ENCODE measurements at regions not wholly inside any gene's neighbourhood (a gene's known extent, or its start where the extent isn't known, plus 50 kb on each side); places are given as distances from the start of the nearest gene placed in this dataset.

DNA sequence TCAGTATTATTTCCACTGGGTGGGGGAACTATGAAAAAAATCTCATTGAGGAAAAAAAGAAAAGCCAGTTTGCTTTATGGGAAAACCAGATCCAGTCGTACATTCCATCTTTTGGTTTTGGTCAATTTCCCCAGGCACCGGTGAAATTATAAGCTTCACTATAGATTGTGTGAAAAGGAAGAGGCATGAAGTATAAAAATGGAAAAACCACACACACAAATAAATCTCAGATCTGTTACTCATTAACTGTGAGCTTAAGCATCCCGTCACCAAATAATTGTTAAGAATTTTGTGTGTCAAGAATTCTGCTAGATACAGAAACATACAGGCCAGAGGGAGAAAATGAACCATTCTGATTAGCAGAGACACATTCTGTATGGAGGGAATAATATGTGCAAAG is 405.5 kb upstream of the CELF2 start:
- TF ChIP-seq, protein P1, sequence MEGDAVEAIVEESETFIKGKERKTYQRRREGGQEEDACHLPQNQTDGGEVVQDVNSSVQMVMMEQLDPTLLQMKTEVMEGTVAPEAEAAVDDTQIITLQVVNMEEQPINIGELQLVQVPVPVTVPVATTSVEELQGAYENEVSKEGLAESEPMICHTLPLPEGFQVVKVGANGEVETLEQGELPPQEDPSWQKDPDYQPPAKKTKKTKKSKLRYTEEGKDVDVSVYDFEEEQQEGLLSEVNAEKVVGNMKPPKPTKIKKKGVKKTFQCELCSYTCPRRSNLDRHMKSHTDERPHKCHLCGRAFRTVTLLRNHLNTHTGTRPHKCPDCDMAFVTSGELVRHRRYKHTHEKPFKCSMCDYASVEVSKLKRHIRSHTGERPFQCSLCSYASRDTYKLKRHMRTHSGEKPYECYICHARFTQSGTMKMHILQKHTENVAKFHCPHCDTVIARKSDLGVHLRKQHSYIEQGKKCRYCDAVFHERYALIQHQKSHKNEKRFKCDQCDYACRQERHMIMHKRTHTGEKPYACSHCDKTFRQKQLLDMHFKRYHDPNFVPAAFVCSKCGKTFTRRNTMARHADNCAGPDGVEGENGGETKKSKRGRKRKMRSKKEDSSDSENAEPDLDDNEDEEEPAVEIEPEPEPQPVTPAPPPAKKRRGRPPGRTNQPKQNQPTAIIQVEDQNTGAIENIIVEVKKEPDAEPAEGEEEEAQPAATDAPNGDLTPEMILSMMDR (IDR thresholded peaks at IDR 0.05; ENCODE audit: extremely low read depth, missing control alignments): no peak
- no peak for DNase-seq (ENCODE audit: low spot score)

DNA sequence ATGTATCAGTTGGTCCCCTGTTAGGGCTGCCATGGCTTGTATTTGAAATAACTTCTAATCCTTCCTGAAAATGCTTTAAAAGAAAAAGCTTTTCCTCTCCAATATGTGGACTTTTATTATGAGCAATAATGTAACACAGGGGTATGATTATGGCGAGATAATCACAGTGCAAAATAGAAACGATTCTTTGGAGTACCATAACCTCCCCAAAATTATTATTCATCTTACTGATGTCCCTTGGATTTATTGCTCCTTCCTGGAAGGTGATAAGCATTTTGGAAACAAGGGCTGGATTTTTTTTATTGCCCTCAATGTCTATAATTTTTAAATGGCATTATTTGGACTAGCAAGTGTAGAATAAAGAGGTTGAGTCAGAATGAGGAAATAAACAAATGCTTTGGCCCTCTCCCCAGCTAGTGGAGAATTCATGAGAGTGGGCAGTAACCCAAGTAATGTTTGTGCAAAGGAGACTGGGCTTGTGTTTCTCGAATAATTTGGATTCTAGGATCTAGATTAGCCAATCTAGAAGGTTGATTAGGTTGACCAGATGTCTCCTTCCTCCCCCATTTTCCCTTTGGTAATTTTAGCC is 403.9 kb upstream of the CELF2 start:
- no peak for DNase-seq (ENCODE audit: low spot score)
- TF ChIP-seq, protein P1 (IDR thresholded peaks at IDR 0.05; ENCODE audit: extremely low read depth, missing control alignments): no peak

DNA sequence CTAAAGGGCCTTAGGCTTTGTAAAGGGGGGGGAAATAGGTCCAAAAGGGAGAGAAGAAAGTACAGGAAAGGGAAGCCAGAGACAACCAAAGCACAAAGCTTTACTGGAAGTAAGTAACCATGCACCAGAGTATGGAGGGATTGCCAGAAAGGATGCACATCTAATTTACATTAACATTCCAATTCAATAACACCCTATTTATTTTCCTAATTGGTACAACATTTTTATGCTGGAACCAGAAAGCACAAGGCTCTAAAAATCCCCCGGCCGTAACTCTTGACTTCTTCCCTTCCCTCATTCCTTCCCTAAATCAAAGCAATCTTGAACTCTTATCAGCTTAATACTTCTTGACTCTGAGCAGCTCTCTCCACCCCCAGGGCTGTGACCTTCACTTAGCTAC is 400.0 kb upstream of the CELF2 start:
- TF ChIP-seq, protein P1 (IDR thresholded peaks at IDR 0.05; ENCODE audit: extremely low read depth, missing control alignments): no peak
- DNase-seq (ENCODE audit: low spot score): no peak

DNA sequence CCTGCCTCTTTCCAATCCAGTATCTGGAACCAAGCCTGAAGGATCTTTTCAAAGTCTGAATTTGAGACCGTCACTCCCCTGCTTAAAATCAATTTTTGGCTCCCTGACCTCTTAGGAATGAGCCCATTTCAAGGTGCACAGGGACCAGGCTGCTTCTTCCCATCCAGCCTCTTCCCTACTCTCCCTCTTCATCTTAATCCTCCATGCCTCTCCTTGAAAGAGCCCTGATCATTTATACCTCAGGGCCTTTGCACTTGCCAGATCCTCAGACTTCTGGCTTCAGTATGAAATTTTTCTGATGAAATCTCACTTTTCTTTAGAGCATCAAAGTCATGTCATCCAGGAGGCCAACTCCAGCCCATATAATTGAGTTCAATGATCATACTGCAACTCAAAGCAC is 399.5 kb upstream of the CELF2 start:
- TF ChIP-seq, protein P1 (IDR thresholded peaks at IDR 0.05; ENCODE audit: extremely low read depth, missing control alignments): no peak
- DNase-seq (ENCODE audit: low spot score): no peak

DNA sequence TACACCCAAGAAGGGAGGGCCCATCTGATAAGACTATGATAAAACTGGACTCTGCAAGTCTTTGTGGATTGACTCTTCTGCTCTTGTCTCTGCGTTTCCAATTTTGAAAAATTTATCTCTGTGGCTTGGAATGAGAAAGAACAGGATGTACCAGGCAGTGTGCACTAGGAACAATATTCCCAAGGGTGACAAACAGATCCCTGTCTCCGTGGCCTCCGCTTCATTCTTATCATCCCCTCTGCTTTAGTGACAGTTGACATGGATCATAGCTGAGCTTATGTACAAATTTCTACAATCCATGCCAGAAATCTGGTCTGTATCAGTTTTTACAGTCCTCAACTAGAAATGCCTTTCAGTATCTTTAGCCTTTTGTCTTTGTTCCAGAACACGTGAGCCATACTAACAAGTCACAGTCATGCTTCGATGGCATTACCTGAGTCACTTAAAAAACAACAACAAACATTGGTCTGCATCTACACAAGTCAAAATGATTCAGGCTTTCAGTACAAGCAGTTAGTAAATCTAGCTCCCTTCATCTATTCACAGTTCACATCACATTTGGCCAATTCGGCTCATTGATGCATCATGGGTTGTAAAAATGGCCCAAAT is 393.6 kb upstream of the CELF2 start:
- TF ChIP-seq, protein P1 (IDR thresholded peaks at IDR 0.05; ENCODE audit: extremely low read depth, missing control alignments): no peak
- no peak for DNase-seq (ENCODE audit: low spot score)

DNA sequence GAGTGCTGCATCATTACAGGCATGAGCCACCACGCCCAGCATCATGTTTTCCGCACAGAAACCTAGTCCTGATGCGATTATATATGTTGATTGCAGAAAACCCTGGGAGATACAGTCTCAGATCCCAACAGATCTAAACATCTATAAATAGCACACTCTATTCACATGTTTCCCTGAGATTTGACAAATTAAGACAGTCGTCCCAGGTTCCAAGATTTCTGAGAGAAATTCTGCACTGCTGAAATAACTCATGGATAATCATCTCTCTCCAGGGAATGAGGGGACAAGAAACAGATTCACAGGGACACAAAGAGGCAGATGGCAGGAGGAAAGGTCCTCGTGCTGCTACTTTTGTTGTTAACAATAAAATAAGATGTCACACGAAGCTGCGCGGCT is 393.1 kb upstream of the CELF2 start:
- no peak for DNase-seq (ENCODE audit: low spot score)
- TF ChIP-seq, protein P1 (IDR thresholded peaks at IDR 0.05; ENCODE audit: extremely low read depth, missing control alignments): no peak

DNA sequence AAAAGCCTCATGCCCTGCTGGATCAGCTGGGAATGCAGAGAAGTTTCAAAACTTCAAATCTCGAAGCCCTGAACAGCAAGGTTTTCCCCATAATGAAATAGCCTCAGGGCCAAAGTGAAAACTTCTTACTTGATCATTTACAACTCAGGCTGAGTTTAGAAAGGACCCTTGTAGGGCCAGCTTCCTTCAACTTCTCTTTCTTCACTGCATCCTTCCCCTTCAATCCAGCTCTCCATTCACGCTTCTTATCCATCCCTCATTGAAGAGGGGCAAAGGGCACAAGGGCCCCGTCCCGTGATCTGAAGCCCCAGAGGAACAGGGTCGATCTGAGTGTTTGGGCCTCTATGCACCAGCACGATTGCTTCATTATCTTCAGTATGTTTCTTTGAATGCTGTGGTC is 392.2 kb upstream of the CELF2 start:
- no peak for DNase-seq (ENCODE audit: low spot score)
- TF ChIP-seq, protein P1 (IDR thresholded peaks at IDR 0.05; ENCODE audit: extremely low read depth, missing control alignments): no peak

Data from GM20000 (cell line).